ENCODE measurements at regions not wholly inside any gene's neighbourhood (a gene's known extent, or its start where the extent isn't known, plus 50 kb on each side); places are given as distances from the start of the nearest gene placed in this dataset.

GRCh38 chr18:67815280-67815679 is 298.8 kb upstream of the DSEL start:
- TF ChIP-seq POLR2A (IDR thresholded peaks at IDR 0.05) (no peak), EP300 (IDR thresholded peaks at IDR 0.05) (no peak), CTCF (IDR thresholded peaks at IDR 0.05) (no peak), POLR2AphosphoS5 (IDR thresholded peaks at IDR 0.05) (no peak)
- WGBS, 2 donors (ENCODE audit: low coverage in 1 of 2): 44 to 93% methylated on average over 1 of the region's 1 CpG
- Histone ChIP-seq H3K4me3 (no peak overlapping the region), H3K9me3 (no peaks in the 10 kb centered on the region), H3K4me1 (no peaks in the 10 kb centered on the region), H3K36me3 (no peaks in the 10 kb centered on the region), H3K27me3 (no peaks in the 10 kb centered on the region), H3K27ac (no peak overlapping the region)
- ATAC-seq: no peak

GRCh38 chr18:67813380-67814028 is 297.0 kb upstream of the DSEL start:
- Histone ChIP-seq H3K27me3 (no peaks in the 10 kb centered on the region), H3K4me3 (no peak overlapping the region), H3K4me1 (no peaks in the 10 kb centered on the region), H3K27ac (no peak overlapping the region), H3K36me3 (no peaks in the 10 kb centered on the region), H3K9me3 (no peaks in the 10 kb centered on the region)
- TF ChIP-seq POLR2A (IDR thresholded peaks at IDR 0.05) (no peak), EP300 (IDR thresholded peaks at IDR 0.05) (no peak), CTCF (IDR thresholded peaks at IDR 0.05) (no peak), POLR2AphosphoS5 (IDR thresholded peaks at IDR 0.05) (no peak)
- WGBS, 2 donors (ENCODE audit: low coverage in 1 of 2): 80 to 81% methylated on average over 4 of the region's 4 CpGs
- no peak for ATAC-seq

GRCh38 chr18:67805261-67805660 is 288.7 kb upstream of the DSEL start:
- H3K27ac ChIP-seq: no peak overlapping the region
- H3K36me3 ChIP-seq: no peaks in the 10 kb centered on the region
- ATAC-seq: no peak
- H3K4me3 ChIP-seq: no peak overlapping the region
- no peaks in the 10 kb centered on the region for H3K9me3 ChIP-seq
- 89 to 91% methylated on average over 4 to 5 of the region's 6 CpGs for WGBS, 2 donors (ENCODE audit: low coverage in 1 of 2)
- TF ChIP-seq EP300 (IDR thresholded peaks at IDR 0.05) (no peak), CTCF (IDR thresholded peaks at IDR 0.05) (no peak), POLR2AphosphoS5 (IDR thresholded peaks at IDR 0.05) (no peak), POLR2A (IDR thresholded peaks at IDR 0.05) (no peak)
- no peaks in the 10 kb centered on the region for H3K4me1 ChIP-seq
- H3K27me3 ChIP-seq: no peaks in the 10 kb centered on the region

GRCh38 chr18:67794521-67794920 is 278.0 kb upstream of the DSEL start:
- no peak for TF ChIP-seq POLR2A (IDR thresholded peaks at IDR 0.05)
- TF ChIP-seq EP300 (IDR thresholded peaks at IDR 0.05): no peak
- TF ChIP-seq POLR2AphosphoS5 (IDR thresholded peaks at IDR 0.05): no peak
- TF ChIP-seq CTCF (IDR thresholded peaks at IDR 0.05): no peak
- Histone ChIP-seq H3K4me1 (no peaks in the 10 kb centered on the region), H3K4me3 (no peak overlapping the region), H3K9me3 (no peaks in the 10 kb centered on the region), H3K27ac (no peak overlapping the region), H3K36me3 (no peaks in the 10 kb centered on the region), H3K27me3 (no peaks in the 10 kb centered on the region)
- 12 to 36% methylated on average over 2 of the region's 2 CpGs for WGBS, 2 donors (ENCODE audit: low coverage in 1 of 2)
- no peak for ATAC-seq

- Histone ChIP-seq H3K27me3 (no peaks in the 10 kb centered on the region), H3K36me3 (no peaks in the 10 kb centered on the region), H3K4me3 (no peak overlapping the region), H3K9me3 (no peaks in the 10 kb centered on the region), H3K4me1 (no peaks in the 10 kb centered on the region), H3K27ac (no peak overlapping the region)
- no peak for ATAC-seq
- TF ChIP-seq EP300 (IDR thresholded peaks at IDR 0.05) (no peak), CTCF (IDR thresholded peaks at IDR 0.05) (no peak), POLR2A (IDR thresholded peaks at IDR 0.05) (no peak), POLR2AphosphoS5 (IDR thresholded peaks at IDR 0.05) (no peak)
- WGBS, 2 donors (ENCODE audit: low coverage in 1 of 2): 100% methylated on average over 2 of the region's 3 CpGs; no CpG with 5 or more reads in 1 of the 2 donors
Observed at GRCh38 chr18:67790527-67790926, 274.0 kb upstream of the DSEL start.
